Tibial nerve (tissue), 4 donors: ENCODE measurements at regions not wholly inside any gene's neighbourhood (a gene's known extent, or its start where the extent isn't known, plus 50 kb on each side); places are given as distances from the start of the nearest gene placed in this dataset.

Experiments
- DNase-seq, 2 donors: peaks; one replicate each; pipeline ENCODE4 v3.0.0-alpha.2; 2019; ENCODE audit warnings: low spot score in 2 of 2
- H3K27ac ChIP-seq, 4 donors: fragments of 200-600 bp; sonication (generic) in 3 of 4; one replicate each; pipeline ENCODE4 v1.5.1; 2017 to 2019; ENCODE audit warnings: mild to moderate bottlenecking in 1 of 4
- H3K27me3 ChIP-seq, 2 donors: fragments of 200-600 bp; sonication (generic) in 1 of 2; one replicate each; pipeline versions ENCODE4 v1.5.1 to v1.6.0; 2017 to 2019
- H3K36me3 ChIP-seq, 3 donors: fragments of 200-600 bp; sonication (generic); one replicate each; pipeline ENCODE4 v1.5.1; 2018 to 2019
- H3K4me1 ChIP-seq, 4 donors: fragments of 200-600 bp; sonication (generic) in 3 of 4; one replicate each; pipeline ENCODE4 v1.5.1; 2017 to 2019
- H3K4me3 ChIP-seq, 4 donors: fragments of 200-600 bp; sonication (generic) in 3 of 4; one replicate each; pipeline ENCODE4 v1.5.1; 2017 to 2019; ENCODE audit warnings: mild to moderate bottlenecking in 1 of 4, moderate library complexity in 1 of 4
- H3K9me3 ChIP-seq, 4 donors: fragments of 200-600 bp; sonication (generic) in 3 of 4; one replicate each; pipeline ENCODE4 v1.5.1; 2017 to 2019
- CTCF ChIP-seq, 5 experiments: fragments of 200-600 bp in 3 of 5; fragments of 450-650 bp in 2 of 5; sonication (generic) in 3 of 5; IDR thresholded peaks; one replicate each; pipeline ENCODE4 v1.5.1; 2016 to 2019; ENCODE audit warnings: antibody characterized with exemption in 5 of 5, mild to moderate bottlenecking in 3 of 5, moderate library complexity in 2 of 5
- EP300 ChIP-seq, 2 donors: sonication (generic); formaldehyde crosslinking; IDR thresholded peaks; one replicate each; pipeline ENCODE4 v1.6.1; 2017; ENCODE audit warnings: antibody characterized with exemption in 2 of 2, mild to moderate bottlenecking in 1 of 2
- POLR2A ChIP-seq, 2 donors: fragments of 450-650 bp; IDR thresholded peaks; one replicate each; pipeline ENCODE4 v1.6.1; 2017; ENCODE audit warnings: antibody characterized with exemption in 2 of 2, mild to moderate bottlenecking in 2 of 2, moderate library complexity in 2 of 2
- WGBS, 2 donors: methylation state at CpG; one replicate each; pipeline ENCODE4 v1.1.5; 2018; 5-methylcytosine and 5-hydroxymethylcytosine counted together

GRCh38 chr11:33454264-33454663, 197.1 kb downstream of the HIPK3 start:
- Histone ChIP-seq H3K4me1 (no peaks in the 10 kb centered on the region), H3K27ac (no peak overlapping the region), H3K27me3 (no peaks in the 10 kb centered on the region), H3K9me3 (no peaks in the 10 kb centered on the region), H3K4me3 (no peak overlapping the region), H3K36me3 (no peaks in the 10 kb centered on the region)
- DNase-seq: no peak
- no peak for TF ChIP-seq POLR2A (IDR thresholded peaks at IDR 0.05)
- no peak for TF ChIP-seq EP300 (IDR thresholded peaks at IDR 0.05)
- no peak for TF ChIP-seq CTCF (IDR thresholded peaks at IDR 0.05)
- 40 to 47% methylated on average over 1 of the region's 1 CpG for WGBS, 2 donors

GRCh38 chr11:33452836-33453624, 195.8 kb downstream of the HIPK3 start:
- Histone ChIP-seq H3K36me3 (no peaks in the 10 kb centered on the region), H3K4me1 (no peaks in the 10 kb centered on the region), H3K9me3 (no peaks in the 10 kb centered on the region), H3K27me3 (no peaks in the 10 kb centered on the region), H3K27ac (no peak overlapping the region), H3K4me3 (no peak overlapping the region)
- 78 to 79% methylated on average over 3 of the region's 3 CpGs for WGBS, 2 donors
- no peak for DNase-seq
- TF ChIP-seq EP300 (IDR thresholded peaks at IDR 0.05): no peak
- TF ChIP-seq CTCF (IDR thresholded peaks at IDR 0.05): no peak
- no peak for TF ChIP-seq POLR2A (IDR thresholded peaks at IDR 0.05)

- Histone ChIP-seq H3K4me1 (no peaks in the 10 kb centered on the region), H3K27me3 (no peaks in the 10 kb centered on the region), H3K36me3 (no peaks in the 10 kb centered on the region), H3K9me3 (no peaks in the 10 kb centered on the region), H3K4me3 (no peak overlapping the region), H3K27ac (no peak overlapping the region)
- DNase-seq: no peak
- WGBS, 2 donors: 81% methylated on average over 2 of the region's 2 CpGs
- no peak for TF ChIP-seq POLR2A (IDR thresholded peaks at IDR 0.05)
- no peak for TF ChIP-seq CTCF (IDR thresholded peaks at IDR 0.05)
- no peak for TF ChIP-seq EP300 (IDR thresholded peaks at IDR 0.05)
Observed at GRCh38 chr11:33451364-33451763, 194.2 kb downstream of the HIPK3 start.

GRCh38 chr11:33449798-33450197, 192.6 kb downstream of the HIPK3 start:
- Histone ChIP-seq H3K4me3 (no peak overlapping the region), H3K9me3 (no peaks in the 10 kb centered on the region), H3K27me3 (no peaks in the 10 kb centered on the region), H3K4me1 (no peaks in the 10 kb centered on the region), H3K27ac (no peak overlapping the region), H3K36me3 (no peaks in the 10 kb centered on the region)
- TF ChIP-seq POLR2A (IDR thresholded peaks at IDR 0.05) (no peak), EP300 (IDR thresholded peaks at IDR 0.05) (no peak), CTCF (IDR thresholded peaks at IDR 0.05) (no peak)
- WGBS, 2 donors: 92 to 93% methylated on average over 3 of the region's 3 CpGs
- no peak for DNase-seq

GRCh38 chr11:33448461-33449130, 191.4 kb downstream of the HIPK3 start:
- TF ChIP-seq POLR2A (IDR thresholded peaks at IDR 0.05) (no peak), EP300 (IDR thresholded peaks at IDR 0.05) (no peak), CTCF (IDR thresholded peaks at IDR 0.05) (no peak)
- 69 to 73% methylated on average over 5 of the region's 5 CpGs for WGBS, 2 donors
- H3K36me3 ChIP-seq: no peaks in the 10 kb centered on the region
- no peak for DNase-seq
- no peak overlapping the region for H3K27ac ChIP-seq
- H3K9me3 ChIP-seq: no peaks in the 10 kb centered on the region
- peaks cover 0 to 5% (median 0%) of the 10 kb centered on the region in 4 donors for H3K4me1 ChIP-seq
- H3K4me3 ChIP-seq: no peak overlapping the region
- H3K27me3 ChIP-seq: no peaks in the 10 kb centered on the region
